B cell (primary cell): ENCODE measurements at regions not wholly inside any gene's neighbourhood (a gene's known extent, or its start where the extent isn't known, plus 50 kb on each side); places are given as distances from the start of the nearest gene placed in this dataset.

Experiments used
- ATAC-seq: fragments of 200-7000 bp; cut with Tn5 transposase; one replicate; pipeline ENCODE4 v1.10.0; 2021; ENCODE audit warnings: low read depth, mild to moderate bottlenecking, moderate number of reproducible peaks, moderate library complexity
- CTCF ChIA-PET: fragments of 350-600 bp; sonication (Branson Sonifier 250); formaldehyde crosslinking; loops from one replicate; lab custom pipeline; 2021; ENCODE audit warnings: antibody characterized with exemption, inconsistent platforms; lab: Charles Lee
- POLR2A ChIA-PET: fragments of 350-600 bp; sonication (Branson Sonifier 250); formaldehyde crosslinking; loops from one replicate; lab custom pipeline; 2021; ENCODE audit warnings: antibody characterized with exemption; lab: Charles Lee
- DNase-seq: peaks from one replicate; pipeline ENCODE4 v3.0.0; 2013
- H2AFZ ChIP-seq: 2 replicates; pipeline ENCODE4 v1.6.1; 2012; ENCODE audit warnings: mild to moderate bottlenecking, low read depth, low read length; ENCODE audit not compliant: insufficient read depth, poor library complexity, severe bottlenecking
- H3K27ac ChIP-seq, 2 donors: 1 replicate in 1 of 2; 2 replicates in 1 of 2; pipeline ENCODE4 v1.5.1; 2012 to 2013; ENCODE audit warnings: low read length in 2 of 2, mild to moderate bottlenecking in 2 of 2, moderate library complexity in 1 of 2
- H3K27me3 ChIP-seq, 4 experiments: fragments of 200-600 bp in 1 of 4; sonication (generic) in 1 of 4; replicated peaks in 1 of 4; 1 replicate in 2 of 4; 2 replicates in 2 of 4; pipeline versions ENCODE4 v1.6.1 to v1.7.0; 2013 to 2016; ENCODE audit warnings: low read length in 3 of 4, mild to moderate bottlenecking in 2 of 4, mixed read lengths in 1 of 4, moderate library complexity in 1 of 4; ENCODE audit not compliant: insufficient read depth in 4 of 4, control insufficient read depth in 3 of 4; ENCODE audit errors: control extremely low read depth in 1 of 4
- H3K36me3 ChIP-seq, 2 experiments: replicated peaks in 1 of 2; 1 replicate in 1 of 2; 2 replicates in 1 of 2; pipeline versions ENCODE4 v1.6.1 to v1.7.1; 2013; ENCODE audit warnings: low read length in 1 of 2; ENCODE audit not compliant: insufficient read depth in 2 of 2, control insufficient read depth in 1 of 2; ENCODE audit errors: control extremely low read depth in 1 of 2, extremely low read depth in 1 of 2
- H3K4me1 ChIP-seq, 2 donors: fragments of 200-600 bp in 1 of 2; sonication (generic) in 1 of 2; 1 replicate in 1 of 2; 2 replicates in 1 of 2; pipeline versions ENCODE4 v1.5.1 to v1.6.1; 2013 to 2017; ENCODE audit warnings: low read length in 2 of 2; ENCODE audit not compliant: control insufficient read depth in 2 of 2, insufficient read depth in 2 of 2
- H3K4me2 ChIP-seq: replicated peaks from 2 replicates; pipeline ENCODE3; 2012; ENCODE audit warnings: mild to moderate bottlenecking, low read depth, low read length; ENCODE audit not compliant: poor library complexity, severe bottlenecking
- H3K4me3 ChIP-seq, 5 experiments: fragments of 200-600 bp in 1 of 5; sonication (generic) in 1 of 5; 1 replicate in 3 of 5; 2 replicates in 2 of 5; pipeline versions ENCODE4 v1.5.1 to v1.7.0; 2011 to 2016; ENCODE audit warnings: low read length in 4 of 5, mild to moderate bottlenecking in 4 of 5, low read depth in 2 of 5, control low read depth in 1 of 5, moderate library complexity in 1 of 5; ENCODE audit not compliant: insufficient read depth in 1 of 5; ENCODE audit errors: control extremely low read depth in 1 of 5, extremely low read depth in 1 of 5
- H3K79me2 ChIP-seq: fragments of 200-600 bp; sonication (generic); one replicate; pipeline ENCODE4 v1.6.0; 2016; ENCODE audit warnings: low read length; ENCODE audit not compliant: control insufficient read depth, insufficient read depth
- H3K9ac ChIP-seq: fragments of 200-600 bp; sonication (generic); 2 replicates; pipeline ENCODE4 v1.6.1; 2017; ENCODE audit warnings: mild to moderate bottlenecking, low read length, moderate library complexity
- H3K9me3 ChIP-seq, 3 donors: one replicate each; pipeline versions ENCODE4 v1.6.1 to v1.7.1; 2013; ENCODE audit warnings: low read length in 2 of 3; ENCODE audit not compliant: control insufficient read depth in 2 of 3, insufficient read depth in 1 of 3; ENCODE audit errors: control extremely low read depth in 1 of 3
- H4K20me1 ChIP-seq: 2 replicates; pipeline ENCODE4 v1.6.0; 2012; ENCODE audit warnings: mild to moderate bottlenecking, low read length; ENCODE audit not compliant: insufficient read depth, control insufficient read depth, poor library complexity, severe bottlenecking
- H3K27ac Mint-ChIP-seq: one replicate; pipeline ENCODE4 v1.8.0; 2021; ENCODE audit warnings: mixed read lengths
- H3K27me3 Mint-ChIP-seq: one replicate; pipeline ENCODE4 v1.8.0; 2021; ENCODE audit warnings: mixed read lengths
- H3K4me1 Mint-ChIP-seq: one replicate; pipeline ENCODE4 v1.8.0; 2021; ENCODE audit warnings: mixed read lengths
- H3K4me3 Mint-ChIP-seq: one replicate; pipeline ENCODE4 v1.8.0; 2021; ENCODE audit warnings: mixed read lengths
- H3K9me3 Mint-ChIP-seq: one replicate; pipeline ENCODE4 v1.8.0; 2022; ENCODE audit warnings: mixed read lengths; ENCODE audit not compliant: insufficient read depth
- CTCF ChIP-seq: fragments of 200-600 bp; IDR thresholded peaks from one replicate; pipeline ENCODE4 v1.8.0; 2022; ENCODE audit warnings: antibody characterized with exemption, mild to moderate bottlenecking
- EZH2 ChIP-seq: IDR thresholded peaks from 2 replicates; pipeline ENCODE4 v1.6.1; 2012; ENCODE audit warnings: borderline replicate concordance, low read depth, mild to moderate bottlenecking, moderate library complexity, low read length; ENCODE audit not compliant: insufficient read depth, poor library complexity, severe bottlenecking
- WGBS: methylation state at CpG from one replicate; pipeline ENCODE4 v1.1.5; 2013; ENCODE audit warnings: missing lambda C conversion rate; ENCODE audit not compliant: insufficient coverage; 5-methylcytosine and 5-hydroxymethylcytosine counted together
- intact Hi-C: fragments of 100-400 bp; cut with micrococcal nuclease; formaldehyde crosslinking; loops from one replicate; pipeline ENCODE4 v1.10.0; 2022

- Histone ChIP-seq H3K9me3 (peaks cover 0 to 1% (median under 1%) of the 10 kb centered on the region in 3 donors), H3K4me1 (no peaks in the 10 kb centered on the region), H3K79me2 (no peaks in the 10 kb centered on the region), H3K4me3 (no peak overlapping the region), H3K9ac (no peak overlapping the region), H3K27me3 (no peaks in the 10 kb centered on the region), H3K4me2 (no peak overlapping the region), H3K36me3 (no peaks in the 10 kb centered on the region), H4K20me1 (no peaks in the 10 kb centered on the region), H3K27ac (no peak overlapping the region), H2AFZ (no peak overlapping the region)
- ChIA-PET POLR2A (no interaction called here), CTCF (no interaction called here)
- Mint-ChIP-seq H3K4me3 (no peak overlapping the region), H3K4me1 (no peaks in the 10 kb centered on the region), H3K9me3 (peaks cover 4% of the 10 kb centered on the region), H3K27me3 (no peaks in the 10 kb centered on the region), H3K27ac (no peak overlapping the region)
- DNase-seq (no peak), ATAC-seq (no peak)
- TF ChIP-seq CTCF: no peak
- TF ChIP-seq EZH2: no peak
- intact Hi-C loops: no loop called here
- no CpG with 5 or more reads among the region's 1 CpG for WGBS
These were observed 73.1 kb upstream of the TMPRSS15 start for GRCh38 chr21:18476639-18477038.

GRCh38 chr21:18477043-18477442, 73.5 kb upstream of the TMPRSS15 start:
- intact Hi-C loops: no loop called here
- Histone ChIP-seq H3K9ac (no peak overlapping the region), H3K4me3 (no peak overlapping the region), H3K27ac (no peak overlapping the region), H3K36me3 (no peaks in the 10 kb centered on the region), H3K9me3 (peaks cover 0 to 1% (median 0%) of the 10 kb centered on the region in 3 donors), H3K79me2 (no peaks in the 10 kb centered on the region), H3K4me1 (no peaks in the 10 kb centered on the region), H3K27me3 (no peaks in the 10 kb centered on the region), H2AFZ (no peak overlapping the region), H4K20me1 (no peaks in the 10 kb centered on the region), H3K4me2 (no peak overlapping the region)
- CTCF ChIA-PET: no interaction called here
- Mint-ChIP-seq H3K27me3 (no peaks in the 10 kb centered on the region), H3K9me3 (peaks cover 3% of the 10 kb centered on the region), H3K27ac (no peak overlapping the region), H3K4me3 (no peak overlapping the region), H3K4me1 (no peaks in the 10 kb centered on the region)
- TF ChIP-seq CTCF (no peak), EZH2 (no peak)
- POLR2A ChIA-PET: no interaction called here
- ATAC-seq (no peak), DNase-seq (no peak)
- 89% methylated on average over 2 of the region's 7 CpGs for WGBS
